AG04450 (cell line): ENCODE measurements at regions not wholly inside any gene's neighbourhood (a gene's known extent, or its start where the extent isn't known, plus 50 kb on each side); places are given as distances from the start of the nearest gene placed in this dataset.

Source experiments
- CTCF ChIA-PET: fragments of 300-600, 350-600 bp; formaldehyde crosslinking; extraction: SDS; loops from one replicate; lab custom pipeline; 2022; ENCODE audit warnings: antibody characterized with exemption, inconsistent platforms; lab: Charles Lee
- POLR2A ChIA-PET: fragments of 350-600 bp; formaldehyde crosslinking; extraction: SDS; loops from one replicate; lab custom pipeline; 2021; ENCODE audit warnings: antibody characterized with exemption, inconsistent platforms; lab: Yijun Ruan, JAX
- DNase-seq: peaks from one replicate; pipeline ENCODE4 v3.0.0-alpha.2; 2011; ENCODE audit warnings: low read depth, low spot score
- H3K27ac ChIP-seq: one replicate; pipeline ENCODE4 v1.5.1; 2012; ENCODE audit warnings: low read depth, low read length, control low read depth
- H3K27me3 ChIP-seq: one replicate; pipeline ENCODE4 v1.6.0; 2012; ENCODE audit warnings: low read length; ENCODE audit not compliant: control insufficient read depth, insufficient read depth
- H3K4me3 ChIP-seq: 2 replicates; pipeline ENCODE4 v1.5.1; 2011; ENCODE audit warnings: mild to moderate bottlenecking, low read depth, low read length, control low read depth
- H3K9me3 ChIP-seq: 2 replicates; pipeline ENCODE4 v1.5.1; 2012; ENCODE audit warnings: low read length; ENCODE audit not compliant: control insufficient read depth, insufficient read depth
- CTCF ChIP-seq: IDR thresholded peaks from 2 replicates; pipeline ENCODE4 v1.5.1; 2011; ENCODE audit warnings: low read depth, low read length, control low read depth, inconsistent platforms

DNA sequence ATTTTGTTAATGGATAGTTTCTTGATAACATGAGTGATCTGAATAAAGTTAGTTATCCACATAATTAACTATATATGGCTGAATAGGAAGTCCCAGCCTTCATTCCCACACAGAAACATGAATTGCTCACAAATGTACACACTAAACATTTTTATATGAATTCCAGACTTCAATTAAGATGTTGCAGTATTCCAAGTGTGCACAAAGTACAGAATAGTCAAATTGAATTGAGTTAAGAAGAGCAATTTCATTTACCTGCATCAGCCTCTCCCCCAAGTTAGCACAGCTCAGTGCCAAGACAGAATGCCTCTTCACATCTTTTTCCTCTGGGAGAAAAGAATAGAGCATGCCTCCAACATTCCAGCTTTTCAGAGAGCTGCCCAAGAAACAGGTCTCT lies 207.0 kb upstream of the SAMSN1 start:
- ChIA-PET POLR2A (no interaction called here), CTCF (no interaction called here)
- DNase-seq, result no peak
- H3K9me3 ChIP-seq, result no peaks in the 10 kb centered on the region; the same call in 1 of the 2 replicates
- H3K27ac ChIP-seq, result no peak overlapping the region
- H3K27me3 ChIP-seq, result no peaks in the 10 kb centered on the region
- H3K4me3 ChIP-seq, result no peak overlapping the region
- TF ChIP-seq CTCF, result no peak

DNA sequence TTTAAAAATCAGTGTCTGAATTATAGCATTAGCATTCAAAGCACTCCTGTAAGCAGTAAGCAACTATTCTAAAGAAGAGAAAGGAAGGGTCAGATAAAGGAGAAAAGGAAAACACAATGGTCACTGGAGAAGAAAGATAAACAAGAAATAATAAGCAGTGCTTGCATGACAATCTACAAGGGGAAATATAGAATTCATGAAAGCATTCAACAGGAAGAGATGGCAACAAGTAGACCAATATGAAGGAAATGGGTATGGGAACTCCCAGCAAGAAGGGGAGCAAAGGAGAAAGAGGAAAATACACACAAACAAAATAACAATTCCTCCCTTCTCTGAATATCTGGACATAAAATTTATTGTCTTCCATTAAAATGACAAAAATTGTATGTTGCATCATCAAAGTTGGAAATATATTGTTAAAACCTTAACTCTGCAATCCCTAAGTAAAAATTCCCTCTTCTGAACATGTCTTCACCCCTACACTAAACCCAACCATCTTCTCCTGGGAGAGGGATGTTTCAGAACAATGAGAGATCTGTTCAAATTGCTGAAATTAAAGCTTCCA lies 206.3 kb upstream of the SAMSN1 start:
- no peaks in the 10 kb centered on the region for H3K9me3 ChIP-seq
- TF ChIP-seq CTCF, result no peak
- H3K4me3 ChIP-seq, result no peak overlapping the region
- CTCF ChIA-PET, result no interaction called here
- no peaks in the 10 kb centered on the region for H3K27me3 ChIP-seq
- POLR2A ChIA-PET, result no interaction called here
- no peak for DNase-seq
- H3K27ac ChIP-seq, result no peak overlapping the region

DNA sequence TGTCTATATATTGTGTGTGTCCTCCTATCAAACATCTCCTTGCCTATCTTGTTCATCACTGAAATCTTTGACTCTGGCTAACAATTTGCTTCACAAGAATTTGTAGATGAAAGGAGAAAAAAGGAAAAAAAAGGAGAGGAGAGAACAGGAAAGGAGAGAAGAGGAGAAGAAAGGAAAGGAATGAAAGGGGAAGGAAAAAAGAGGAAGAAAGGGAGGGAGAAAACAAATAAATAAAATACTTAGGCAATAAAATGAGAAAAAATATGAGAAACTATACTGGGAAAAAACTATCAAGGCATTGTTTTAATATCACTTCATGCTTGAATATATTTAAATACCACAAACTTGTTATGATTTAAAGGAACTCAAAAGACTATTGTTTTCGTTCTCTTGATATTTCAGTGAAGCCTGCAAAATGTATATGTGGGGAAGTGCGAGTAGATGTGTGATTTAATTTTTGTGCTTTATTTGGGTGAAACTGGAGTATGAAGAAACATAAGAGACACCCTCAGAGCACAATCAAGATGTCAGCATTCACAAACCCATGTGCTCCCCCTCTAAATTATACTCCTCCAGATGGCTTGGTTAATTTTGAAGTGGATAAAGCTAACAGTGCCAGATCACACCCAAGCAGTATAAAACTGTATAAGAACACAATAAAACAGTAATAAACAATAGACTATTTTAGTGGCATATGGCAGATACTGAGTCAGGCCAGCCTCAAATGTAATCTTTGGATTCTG lies 205.7 kb upstream of the SAMSN1 start:
- CTCF ChIA-PET, result no interaction called here
- POLR2A ChIA-PET, result no interaction called here
- no peak for TF ChIP-seq CTCF
- Histone ChIP-seq H3K9me3 (no peaks in the 10 kb centered on the region), H3K27ac (no peak overlapping the region), H3K4me3 (no peak overlapping the region), H3K27me3 (no peaks in the 10 kb centered on the region)
- DNase-seq, result no peak

GRCh38 chr21:14751011-14751410 lies 204.9 kb upstream of the SAMSN1 start:
- Histone ChIP-seq H3K27me3 (no peaks in the 10 kb centered on the region), H3K27ac (no peak overlapping the region), H3K4me3 (no peak overlapping the region), H3K9me3 (no peaks in the 10 kb centered on the region)
- CTCF ChIA-PET, result no interaction called here
- POLR2A ChIA-PET, result no interaction called here
- no peak for DNase-seq
- no peak for TF ChIP-seq CTCF

DNA sequence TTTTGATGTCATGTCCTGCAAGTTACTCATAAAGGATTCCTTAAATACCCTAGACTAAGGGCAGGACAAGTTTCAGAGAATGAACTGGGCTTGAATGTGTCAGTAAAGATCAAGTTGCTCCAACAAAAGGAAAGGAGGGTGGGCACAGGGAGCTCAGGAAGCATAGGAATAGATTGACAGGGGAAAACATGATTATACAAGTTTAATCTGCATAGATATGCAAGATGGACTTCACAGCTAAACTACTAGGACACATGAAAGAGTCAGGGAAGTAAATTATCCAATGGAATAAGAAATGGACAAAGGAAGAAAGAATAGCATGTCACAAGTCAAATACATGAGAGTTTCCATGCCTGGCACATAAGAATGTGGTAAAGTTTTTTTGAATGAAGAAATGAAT lies 203.9 kb upstream of the SAMSN1 start:
- ChIA-PET CTCF (no interaction called here), POLR2A (no interaction called here)
- H3K27ac ChIP-seq, result no peak overlapping the region

More for the DNA sequence above, 203.9 kb upstream of the SAMSN1 start:
- Histone ChIP-seq H3K9me3 (no peaks in the 10 kb centered on the region), H3K27me3 (no peaks in the 10 kb centered on the region), H3K4me3 (no peak overlapping the region)
- no peak for DNase-seq
- TF ChIP-seq CTCF, result no peak
